ENCODE measurements at regions not wholly inside any gene's neighbourhood (a gene's known extent, or its start where the extent isn't known, plus 50 kb on each side); places are given as distances from the start of the nearest gene placed in this dataset.

GRCh38 chrX:42602136-42602535, 175.8 kb downstream of the PPP1R2C start:
- no peaks in the 10 kb centered on the region for H3K36me3 ChIP-seq
- peaks cover 0 to 12% (median 7%) of the 10 kb centered on the region in 3 donors for H3K4me1 ChIP-seq
- ATAC-seq (peak in 1 of 4 donors; percentile 30), DNase-seq (no peak), FAIRE-seq (no peak)
- H3K9me3 ChIP-seq = no peaks in the 10 kb centered on the region
- H3K4me3 ChIP-seq = no peak overlapping the region
- no peaks in the 10 kb centered on the region for H3K27me3 ChIP-seq
- no peak overlapping the region for H3K27ac ChIP-seq
- 75 to 77% methylated on average over 3 of the region's 3 CpGs for whole genome bisulfite sequencing, 2 donors
- TF ChIP-seq CTCF (IDR thresholded peaks at IDR 0.05) = no peak
- intact Hi-C loops (cut with DNase I) = no loop called here

- no peak for FAIRE-seq
- WGBS, 2 donors = 67 to 80% methylated on average over 4 of the region's 4 CpGs
- Histone ChIP-seq H3K4me3 (no peak overlapping the region), H3K4me1 (peaks cover 0 to 1% (median 0%) of the 10 kb centered on the region in 3 donors), H3K9me3 (no peaks in the 10 kb centered on the region), H3K27ac (no peak overlapping the region), H3K36me3 (no peaks in the 10 kb centered on the region), H3K27me3 (no peaks in the 10 kb centered on the region)
- DNase-seq = no peak
- intact Hi-C loops (cut with DNase I) = no loop called here
- TF ChIP-seq CTCF (IDR thresholded peaks at IDR 0.05) = no peak
- no peak for ATAC-seq
Measured at GRCh38 chrX:42597481-42597880, 180.5 kb downstream of the PPP1R2C start.

- 25 to 33% methylated on average over 2 of the region's 2 CpGs for WGBS, 2 donors
- TF ChIP-seq CTCF (IDR thresholded peaks at IDR 0.05) = no peak
- H3K9me3 ChIP-seq = no peaks in the 10 kb centered on the region
- ATAC-seq (no peak), DNase-seq (no peak), FAIRE-seq (peak; percentile 68)
- H3K4me1 ChIP-seq = no peaks in the 10 kb centered on the region
- no peak overlapping the region for H3K27ac ChIP-seq
- H3K36me3 ChIP-seq = no peaks in the 10 kb centered on the region
- H3K4me3 ChIP-seq = no peak overlapping the region
- peaks cover 0 to 8% (median 4%) of the 10 kb centered on the region in 4 donors for H3K27me3 ChIP-seq
- intact Hi-C loops (cut with DNase I) = no loop called here
Measured at GRCh38 chrX:42585842-42586621, 191.9 kb downstream of the PPP1R2C start.

DNA sequence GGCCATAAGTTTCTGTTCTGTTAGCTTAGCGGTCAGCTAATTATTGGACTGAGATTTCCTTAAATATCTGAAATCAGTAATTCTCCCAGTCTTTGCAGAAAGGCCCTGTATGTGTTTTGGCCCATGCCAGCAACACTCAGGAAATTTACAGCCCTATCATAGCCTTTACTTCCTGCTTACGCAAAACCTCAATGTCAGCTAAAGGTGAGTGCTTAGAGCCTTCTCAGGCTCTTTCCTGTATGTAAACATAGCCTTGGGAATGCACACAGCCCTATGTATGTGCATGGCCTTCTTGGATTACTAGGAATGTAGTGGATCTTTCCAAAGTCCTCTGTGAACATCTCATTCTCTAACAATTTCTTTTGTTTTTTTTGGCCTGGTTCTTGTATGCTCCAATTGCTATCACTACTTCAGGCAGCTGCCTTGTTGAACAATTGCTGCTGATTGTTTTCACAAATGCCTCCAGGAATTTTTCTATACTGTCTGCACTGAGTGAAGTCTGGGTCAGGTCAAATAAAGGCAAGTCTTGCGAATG, 200.0 kb downstream of the PPP1R2C start:
- H3K36me3 ChIP-seq = no peaks in the 10 kb centered on the region
- intact Hi-C loops (cut with DNase I) = no loop called here
- no peaks in the 10 kb centered on the region for H3K9me3 ChIP-seq
- no peak for DNase-seq
- TF ChIP-seq CTCF (IDR thresholded peaks at IDR 0.05) = no peak
- ATAC-seq = no peak
- FAIRE-seq = no peak
- H3K27ac ChIP-seq = no peak overlapping the region
- 81 to 88% methylated on average over 3 of the region's 3 CpGs for WGBS, 2 donors
- peaks cover 0 to 4% (median 2%) of the 10 kb centered on the region in 4 donors for H3K27me3 ChIP-seq
- no peak overlapping the region for H3K4me3 ChIP-seq
- H3K4me1 ChIP-seq = no peaks in the 10 kb centered on the region

DNA sequence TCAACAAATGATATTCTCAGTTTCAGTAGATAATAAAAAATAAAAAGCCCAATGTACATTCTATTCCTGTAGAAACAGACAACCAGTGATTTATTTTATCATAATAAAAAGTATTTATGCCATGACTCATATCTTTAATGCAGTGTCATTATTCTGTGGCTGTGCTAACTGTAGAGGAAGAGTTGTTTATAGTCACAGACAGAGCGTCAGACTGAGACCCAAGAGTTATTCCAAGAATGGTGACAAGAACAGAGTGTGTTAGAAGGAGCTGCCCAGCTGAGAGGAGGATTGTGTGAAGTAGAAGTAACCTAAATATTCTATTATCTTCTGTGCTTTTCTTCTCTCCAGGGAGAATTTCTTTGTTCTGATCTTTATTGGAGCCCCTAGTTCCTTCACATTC, 210.7 kb downstream of the PPP1R2C start:
- intact Hi-C loops (cut with DNase I) = no loop called here
- FAIRE-seq = peak; percentile 45

More for the DNA sequence above, 210.7 kb downstream of the PPP1R2C start:
- ATAC-seq = no peak
- Histone ChIP-seq H3K36me3 (no peaks in the 10 kb centered on the region), H3K27ac (no peak overlapping the region), H3K4me1 (no peaks in the 10 kb centered on the region), H3K9me3 (no peaks in the 10 kb centered on the region), H3K27me3 (peaks cover 0 to 5% (median 0%) of the 10 kb centered on the region in 4 donors), H3K4me3 (no peak overlapping the region)
- no peak for TF ChIP-seq CTCF (IDR thresholded peaks at IDR 0.05)
- WGBS, 2 donors = 52 to 65% methylated on average over 1 of the region's 1 CpG
- no peak for DNase-seq

All from pancreas (tissue), 10 donors.